Amniotic stem cell (primary cell): ENCODE measurements at regions not wholly inside any gene's neighbourhood (a gene's known extent, or its start where the extent isn't known, plus 50 kb on each side); places are given as distances from the start of the nearest gene placed in this dataset.
"Not testable (repeated sequence)": the region's sequence is repeated elsewhere in the genome, so short reads cannot be mapped to it uniquely, and the experiment has no call there.

Experiments
- DNase-seq: peaks from one replicate; lab custom pipeline; 2025; lab: John Stamatoyannopoulos, UW

DNA sequence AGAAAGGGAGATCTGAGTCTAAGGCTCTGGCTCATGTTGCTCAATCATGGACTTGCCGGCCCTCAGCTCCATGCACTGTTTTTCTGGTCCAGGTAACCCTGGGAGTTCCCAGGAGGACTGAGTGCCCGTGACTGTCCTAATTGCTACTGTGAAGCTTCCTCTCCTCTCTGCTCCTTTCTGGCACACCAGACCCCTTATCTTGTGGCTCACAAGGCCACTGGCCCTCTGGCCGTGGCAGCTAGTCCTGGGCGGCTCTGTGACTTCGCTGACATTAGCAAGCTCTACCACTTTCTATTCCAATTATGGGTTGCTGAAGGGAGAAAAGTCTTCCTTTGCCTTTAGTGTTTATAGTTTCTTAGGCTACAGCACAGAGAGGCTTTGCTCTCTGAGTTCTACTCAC, 380.2 kb downstream of the RWDD3 start:
- DNase-seq: no peak

DNA sequence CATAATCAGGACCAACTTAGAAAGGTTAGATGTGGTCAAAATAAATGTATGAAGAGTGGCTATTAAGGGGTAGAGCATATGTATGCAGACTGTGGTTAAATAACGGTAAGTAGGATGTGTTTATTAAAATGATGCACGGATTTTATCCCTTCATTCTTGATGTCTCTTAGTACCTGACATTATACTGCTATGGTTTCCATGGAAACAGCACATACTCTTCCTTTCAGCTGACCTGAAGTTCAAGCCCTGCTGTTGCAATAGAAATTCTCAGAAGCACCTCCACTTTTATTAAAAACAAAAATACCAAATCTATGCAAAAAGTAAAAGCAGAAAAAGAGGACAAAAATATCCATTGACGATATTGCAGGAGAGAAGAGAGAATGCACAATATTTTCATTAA, 381.4 kb downstream of the RWDD3 start:
- no peak for DNase-seq

DNA sequence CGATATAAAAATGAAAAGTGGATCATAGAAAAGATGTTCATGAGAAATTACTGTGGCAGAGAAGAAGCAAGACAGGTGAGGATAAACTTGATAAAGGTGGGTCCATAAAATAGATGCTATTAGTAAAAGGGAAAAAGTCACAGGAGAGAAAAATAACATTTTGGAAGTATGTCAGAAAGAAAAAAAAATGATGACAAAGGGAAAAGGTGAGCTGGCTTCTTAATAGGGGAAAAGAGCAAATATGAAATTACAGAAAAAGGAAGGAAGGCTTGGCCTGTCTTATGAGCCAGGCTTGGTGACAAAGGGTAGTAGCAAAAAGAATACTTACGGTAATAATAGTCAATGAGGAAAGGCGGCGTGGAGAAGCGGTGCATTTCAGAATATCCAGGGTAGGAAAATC, 386.1 kb downstream of the RWDD3 start:
- DNase-seq: no peak

DNA sequence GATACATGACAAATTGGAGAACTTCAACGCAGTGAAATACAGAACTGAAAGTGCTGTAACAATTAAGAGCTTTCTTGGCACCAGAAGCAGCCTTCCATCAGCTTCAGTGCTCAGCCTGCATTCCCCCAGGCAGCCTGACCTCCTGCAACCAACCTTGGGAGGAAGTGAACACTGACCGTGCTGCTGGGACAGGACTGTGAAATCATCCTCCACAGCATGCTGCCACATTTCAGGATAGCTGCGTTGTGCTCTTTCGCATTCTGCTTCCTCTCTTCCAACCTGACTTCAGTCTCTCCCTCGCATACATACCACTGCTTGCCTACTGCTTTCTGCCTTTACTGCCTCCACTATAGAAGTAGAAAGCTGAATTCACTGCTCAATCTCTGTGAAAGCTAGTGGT, 388.6 kb downstream of the RWDD3 start:
- DNase-seq: no peak

DNA sequence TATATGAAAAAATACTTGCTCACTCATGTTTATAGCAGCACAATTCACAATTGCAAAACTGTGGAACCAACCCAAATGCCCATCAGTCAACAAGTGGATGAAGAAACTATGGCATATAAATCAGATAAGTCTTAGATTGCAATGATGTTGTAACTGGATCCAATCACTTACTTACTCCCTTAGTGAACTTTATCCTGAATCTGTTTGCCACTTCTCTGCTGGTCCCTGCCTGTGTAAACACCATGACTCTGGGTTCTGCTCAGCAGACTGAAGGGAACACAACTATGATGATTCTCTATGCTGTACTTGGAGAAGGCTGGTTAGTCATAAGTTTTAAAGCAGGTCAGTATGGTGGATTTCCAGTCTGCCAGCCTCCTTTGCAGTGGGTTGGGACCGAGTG, 391.2 kb downstream of the RWDD3 start:
- no peak for DNase-seq

DNA sequence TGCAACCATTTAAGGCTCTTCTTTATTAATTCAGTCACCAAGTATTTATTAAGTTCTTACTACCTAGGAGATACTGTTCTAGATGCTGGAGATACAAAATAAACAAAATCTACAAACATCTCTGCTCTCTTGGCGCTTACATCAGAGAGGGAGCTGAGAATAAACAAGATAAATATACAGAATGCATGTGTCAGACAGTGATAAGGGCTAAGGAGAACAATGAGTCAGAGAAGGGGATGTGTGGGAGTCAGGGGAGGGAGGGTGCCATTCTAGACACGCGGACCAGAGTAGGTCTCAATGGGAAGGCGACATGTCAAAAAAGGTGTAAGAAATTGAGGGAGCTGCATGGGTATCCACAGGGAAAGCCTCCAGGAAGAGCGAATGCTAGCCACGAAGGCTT, 393.2 kb downstream of the RWDD3 start:
- DNase-seq: no peak

DNA sequence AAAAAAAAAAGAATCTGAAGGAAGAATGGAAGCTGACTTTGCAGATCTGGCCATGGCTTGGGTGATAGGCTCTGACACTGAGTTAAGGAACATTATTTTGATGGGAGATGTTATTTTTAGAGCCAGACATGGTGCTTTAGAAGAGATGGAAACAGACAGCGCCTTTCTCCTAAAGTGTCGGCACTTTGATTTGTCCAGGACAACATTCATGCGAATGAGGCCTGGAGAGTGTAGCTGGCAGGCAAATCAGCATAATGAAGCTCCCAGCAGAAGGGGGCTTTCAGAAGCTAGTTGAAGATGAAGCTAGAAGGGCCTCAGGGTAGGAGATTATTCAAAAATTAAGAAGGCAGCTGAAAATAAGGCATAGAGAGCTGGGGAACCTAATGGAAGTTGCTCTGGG, 397.7 kb downstream of the RWDD3 start:
- no peak for DNase-seq

DNA sequence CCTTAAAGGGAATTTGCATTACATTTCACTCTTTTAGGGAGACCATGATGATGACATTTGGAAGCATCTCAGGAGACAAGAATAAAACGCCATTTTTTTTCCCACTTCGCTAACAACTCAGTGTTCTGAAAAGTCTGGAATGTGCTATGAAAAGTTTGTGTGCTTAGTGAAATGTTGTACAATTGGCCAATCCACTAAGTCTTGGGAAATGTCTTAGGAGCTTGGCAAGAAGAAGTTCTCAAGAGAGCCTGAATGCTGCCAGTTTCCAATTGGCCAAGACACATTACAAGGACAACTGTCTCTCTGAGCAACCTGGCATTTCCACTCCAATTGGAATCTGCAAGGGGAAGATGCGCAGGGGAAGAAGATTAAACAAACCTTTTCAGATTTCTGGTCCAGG, 401.8 kb downstream of the RWDD3 start:
- no peak for DNase-seq

DNA sequence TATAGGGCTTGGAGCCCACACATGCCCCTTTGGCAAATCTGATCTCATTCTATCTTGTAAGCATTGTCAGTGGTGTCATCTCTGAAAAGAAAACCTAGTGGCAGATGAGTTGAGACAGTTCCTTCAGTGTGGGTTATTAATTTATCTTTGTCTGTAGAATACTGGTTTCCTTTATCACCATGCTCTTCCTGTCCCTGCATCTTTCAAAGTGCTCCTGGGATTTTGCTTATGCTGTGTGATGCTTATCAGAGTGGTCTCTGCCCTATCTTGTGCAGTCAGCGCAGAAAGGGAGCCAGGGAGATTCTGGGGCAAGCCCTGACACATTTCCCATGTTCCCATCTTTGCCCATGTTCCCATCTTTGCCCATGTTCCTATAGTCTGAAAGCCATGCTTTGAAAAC, 402.9 kb downstream of the RWDD3 start:
- DNase-seq: no peak

DNA sequence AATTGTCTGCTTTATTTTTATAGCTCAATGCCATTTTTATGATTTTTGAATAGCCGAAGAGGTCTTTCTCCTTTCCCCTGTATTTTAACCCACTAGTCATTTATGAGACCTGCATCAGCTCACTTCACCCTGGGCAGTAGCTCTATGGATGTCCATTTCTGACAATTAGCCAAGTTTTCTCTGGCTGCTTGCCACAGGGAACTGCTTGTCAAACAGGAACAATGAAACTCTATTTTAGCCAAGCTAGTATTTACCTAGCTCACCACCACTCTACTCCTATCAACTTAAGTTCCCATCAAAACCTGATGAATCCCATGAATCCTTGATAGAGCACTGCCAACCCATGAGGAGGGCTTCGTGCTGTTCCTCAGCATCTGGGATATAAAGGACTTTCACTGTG, 406.7 kb downstream of the RWDD3 start:
- no peak for DNase-seq

DNA sequence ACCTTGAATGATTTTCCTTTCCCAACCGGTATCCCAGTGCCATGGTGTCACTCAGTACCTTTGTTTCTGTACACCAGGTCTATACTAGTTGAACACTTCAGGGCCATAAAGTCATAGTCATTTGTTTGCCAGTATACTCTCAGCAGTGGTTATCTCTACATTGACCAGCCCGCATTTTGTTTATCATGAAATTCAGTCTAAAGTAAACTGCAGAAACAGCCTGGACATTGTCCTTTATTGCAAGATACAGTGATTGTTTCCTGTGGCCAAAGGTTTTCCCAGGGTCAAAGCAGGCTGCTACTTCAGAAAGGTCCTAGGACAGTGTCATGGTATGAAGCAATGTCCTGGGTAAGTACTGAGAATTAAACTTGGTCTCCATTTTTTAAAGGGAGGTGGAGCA, 407.4 kb downstream of the RWDD3 start:
- DNase-seq: no peak

DNA sequence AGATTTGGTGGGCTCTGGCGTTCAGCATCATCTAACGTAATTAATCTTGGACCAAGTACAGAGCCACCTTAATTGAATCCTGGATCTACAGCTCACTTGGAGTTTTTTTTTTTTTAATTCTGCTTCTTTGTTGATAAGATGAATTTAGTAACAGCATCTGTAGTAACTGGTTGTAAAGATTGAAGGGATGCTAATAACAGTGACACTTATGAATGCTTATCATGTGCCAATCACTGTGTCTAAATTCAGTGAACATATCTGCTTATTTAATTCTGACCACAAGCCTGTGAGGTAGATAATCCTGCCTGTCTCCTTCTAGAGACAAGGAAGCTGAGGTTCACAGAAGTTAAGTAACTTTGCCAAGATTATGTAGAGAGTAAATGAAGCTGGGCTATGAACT, 408.0 kb downstream of the RWDD3 start:
- no peak for DNase-seq

DNA sequence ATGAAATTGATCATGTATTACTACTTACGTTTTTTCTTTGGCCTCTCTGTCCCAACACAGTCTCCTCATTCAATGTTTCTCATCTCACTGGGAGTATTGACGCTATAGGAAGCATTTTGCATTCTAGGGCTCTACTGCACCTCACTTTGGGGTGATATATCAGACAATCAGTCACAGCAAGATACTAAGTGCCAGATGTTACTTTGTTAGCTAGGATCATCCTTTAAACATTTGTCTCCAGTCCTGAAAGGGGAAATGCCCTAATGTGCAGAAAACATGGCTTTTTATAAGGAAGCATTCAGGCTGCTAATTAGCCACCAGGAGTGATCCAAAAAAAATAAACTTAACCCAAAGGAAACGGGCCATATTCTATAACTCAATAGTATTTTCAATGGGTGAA, 409.1 kb downstream of the RWDD3 start:
- DNase-seq: no peak

DNA sequence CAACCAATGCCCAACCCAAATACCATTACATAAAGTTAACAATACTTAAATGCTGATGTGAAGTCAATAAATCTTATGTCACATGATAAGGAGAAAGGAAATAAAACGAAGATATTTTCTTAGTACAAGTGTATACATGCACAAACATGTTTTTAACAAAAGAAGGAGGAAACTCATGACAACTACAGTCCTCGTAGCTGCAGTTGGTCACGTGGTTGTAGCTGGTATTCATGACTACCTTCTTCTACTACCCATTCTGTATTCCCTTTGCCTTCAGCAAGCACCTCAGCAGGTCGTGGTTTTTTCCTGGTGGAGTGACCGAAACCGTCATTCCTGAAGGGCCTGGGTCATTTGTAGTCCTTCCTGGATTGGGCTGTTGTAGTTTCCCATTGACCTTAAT, 411.1 kb downstream of the RWDD3 start:
- DNase-seq: not testable (repeated sequence)

DNA sequence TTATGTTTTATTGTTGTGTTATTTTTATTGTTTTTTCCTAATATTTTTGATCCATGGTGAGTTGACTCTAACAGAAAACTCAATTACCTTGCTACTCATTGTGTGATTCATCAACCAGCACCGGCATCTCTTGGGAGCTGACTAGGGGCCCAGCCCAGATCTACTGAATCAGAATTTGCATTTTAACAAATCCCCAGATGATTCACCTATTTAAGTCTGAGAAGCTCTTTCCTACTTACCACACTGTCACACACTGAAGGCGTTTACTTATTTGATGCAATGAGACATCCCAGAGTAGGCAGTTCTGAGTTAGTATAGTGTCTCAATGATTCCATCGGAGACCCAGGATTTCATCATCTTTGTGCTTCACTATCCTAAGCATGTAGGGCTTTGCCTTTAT, 416.6 kb downstream of the RWDD3 start:
- no peak for DNase-seq

DNA sequence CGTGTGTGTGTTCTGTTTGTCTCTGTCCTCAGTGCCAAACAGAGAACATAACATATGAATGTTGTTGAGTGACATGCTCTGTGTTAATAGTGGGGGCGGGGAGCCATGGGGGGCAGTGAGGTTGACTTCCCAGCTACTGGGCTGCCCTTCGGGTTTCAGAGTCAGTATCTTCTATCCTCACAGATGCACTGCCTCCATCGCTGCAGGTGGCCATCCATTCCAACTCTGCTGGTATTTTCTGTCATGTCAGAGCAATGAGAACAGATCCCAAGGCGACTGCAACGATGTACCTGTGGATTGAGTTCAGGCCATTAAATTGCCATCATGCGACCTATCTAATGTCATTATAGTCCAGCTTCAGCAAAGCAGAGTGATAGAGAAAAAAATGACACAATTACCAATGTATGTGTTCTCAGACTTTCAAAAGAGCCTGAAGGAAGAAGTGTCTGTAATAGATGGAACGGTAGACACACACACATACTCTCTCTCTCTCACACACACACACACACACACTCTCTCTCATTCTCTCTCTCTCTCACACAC, 418.5 kb downstream of the RWDD3 start:
- DNase-seq: no peak

DNA sequence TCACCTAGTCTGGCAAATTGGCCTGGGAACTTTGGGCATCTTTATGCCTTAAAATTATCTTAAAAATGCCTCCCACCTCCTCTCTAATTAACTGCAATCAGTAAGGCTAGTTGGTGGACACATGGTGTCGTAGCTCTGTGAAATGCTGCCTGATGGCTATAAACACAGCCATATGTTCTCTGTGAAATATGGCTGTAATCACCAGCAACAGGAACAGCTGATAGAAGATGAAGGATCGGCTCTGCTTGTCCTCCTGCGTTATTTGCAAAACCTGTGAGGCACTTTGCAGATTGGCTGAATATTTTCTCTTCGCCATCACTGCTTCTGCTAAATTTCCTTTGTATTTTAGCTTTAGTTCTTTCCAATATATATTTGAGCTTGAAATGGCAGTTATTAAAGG, 419.6 kb downstream of the RWDD3 start:
- no peak for DNase-seq

DNA sequence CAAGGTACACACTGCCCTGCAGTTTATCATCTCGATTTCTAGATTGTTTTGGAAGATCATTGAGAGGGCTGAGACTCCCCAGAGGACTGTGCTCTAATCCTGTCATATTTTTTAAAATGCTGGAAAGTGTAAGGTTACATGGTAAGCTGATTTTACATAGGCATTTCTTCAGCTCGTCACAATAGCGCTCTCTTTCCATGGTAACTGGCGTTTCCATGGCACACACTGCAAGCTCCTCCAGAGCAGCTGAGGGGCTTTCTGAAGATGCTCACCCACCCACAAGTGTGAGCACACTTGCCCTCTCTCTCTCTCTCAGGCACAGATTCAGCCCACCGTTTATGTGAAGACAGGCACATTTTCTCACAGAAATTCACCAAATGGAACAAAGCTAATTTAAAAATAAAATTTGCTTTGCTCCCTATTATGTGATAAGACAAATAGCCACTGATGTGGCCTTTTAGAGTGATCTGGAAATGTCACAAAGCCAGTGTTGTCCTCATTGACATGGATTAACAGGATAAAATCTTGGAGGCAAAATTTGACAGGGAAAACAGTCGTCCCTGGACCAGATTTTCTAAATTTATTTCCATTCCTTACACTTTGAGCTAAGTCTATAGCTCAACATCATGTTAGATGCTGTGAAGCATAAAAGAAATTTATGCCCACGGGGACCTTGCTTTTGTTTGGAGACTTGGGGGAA, 421.5 kb downstream of the RWDD3 start:
- DNase-seq: no peak

DNA sequence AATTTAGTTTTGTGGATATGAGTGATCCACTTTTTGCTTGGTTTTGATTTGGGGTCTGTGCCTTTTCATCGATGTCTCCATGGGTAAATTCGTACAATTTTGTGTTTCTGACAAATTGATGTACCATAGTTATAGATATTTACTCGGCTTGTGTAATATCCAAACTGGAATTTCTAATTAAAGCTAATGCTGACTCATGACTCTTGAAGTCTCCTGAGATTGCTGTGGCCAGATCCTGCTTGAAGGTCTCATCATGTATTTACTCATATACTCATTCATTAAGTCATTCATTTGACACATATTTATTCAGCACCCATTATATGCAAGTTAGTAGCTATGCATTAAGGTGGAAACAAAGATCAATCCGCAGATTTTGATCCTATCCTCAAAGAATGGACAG, 423.2 kb downstream of the RWDD3 start:
- no peak for DNase-seq

DNA sequence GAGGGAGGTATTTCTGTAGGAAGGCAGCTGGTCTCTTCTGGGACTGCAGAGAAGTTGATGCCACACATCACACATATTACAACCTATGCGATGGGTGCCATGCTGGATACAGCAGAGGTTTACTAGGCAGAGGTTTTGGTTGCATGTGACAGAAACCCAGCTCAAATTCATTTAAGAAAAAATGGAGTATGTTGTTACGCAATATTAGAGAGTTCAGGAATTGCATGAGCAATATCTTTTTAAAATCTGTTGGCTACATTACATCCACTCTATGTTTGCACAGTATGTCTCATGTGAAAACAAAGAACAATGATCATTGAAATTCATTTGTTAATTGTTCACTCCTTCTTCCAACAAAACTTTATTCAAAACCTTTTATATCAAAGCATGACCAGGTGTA, 425.2 kb downstream of the RWDD3 start:
- no peak for DNase-seq

DNA sequence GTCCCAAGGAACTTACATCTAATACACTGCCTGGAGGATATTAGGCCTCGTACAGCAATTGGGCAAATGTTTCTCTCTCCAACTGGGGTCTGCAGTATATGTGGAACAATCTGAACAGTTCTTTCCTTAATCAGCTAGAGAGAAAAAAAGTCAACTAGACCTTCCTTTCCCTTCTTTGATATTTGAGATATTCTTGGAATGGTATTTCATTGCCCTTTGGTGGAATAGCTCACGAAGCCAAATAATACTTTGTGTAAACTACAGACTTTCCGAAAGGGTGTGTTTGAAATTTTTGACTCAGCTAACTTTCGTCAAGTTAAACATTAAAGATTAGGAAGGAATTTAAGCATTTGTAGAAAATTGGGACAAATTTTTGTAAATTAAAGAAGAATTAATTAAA, 425.6 kb downstream of the RWDD3 start:
- no peak for DNase-seq

DNA sequence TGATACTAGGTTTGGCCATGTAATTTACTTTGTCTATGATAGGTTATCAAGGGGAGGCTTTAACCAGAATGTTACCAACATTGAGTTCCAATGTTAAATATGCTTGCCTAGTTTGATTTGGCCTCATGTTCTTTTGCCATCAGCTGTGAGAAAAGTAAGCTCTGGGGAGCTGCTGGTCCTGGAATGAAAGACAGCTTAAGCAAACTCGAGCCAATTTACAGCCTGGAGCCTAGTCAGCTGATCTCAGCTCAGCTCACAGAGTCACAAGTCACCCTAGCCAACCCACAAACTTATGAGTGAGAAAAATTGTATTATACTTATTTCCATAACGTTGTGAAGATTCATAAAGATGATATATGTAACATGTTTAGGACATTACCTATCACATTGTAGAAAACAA, 426.7 kb downstream of the RWDD3 start:
- DNase-seq: no peak

DNA sequence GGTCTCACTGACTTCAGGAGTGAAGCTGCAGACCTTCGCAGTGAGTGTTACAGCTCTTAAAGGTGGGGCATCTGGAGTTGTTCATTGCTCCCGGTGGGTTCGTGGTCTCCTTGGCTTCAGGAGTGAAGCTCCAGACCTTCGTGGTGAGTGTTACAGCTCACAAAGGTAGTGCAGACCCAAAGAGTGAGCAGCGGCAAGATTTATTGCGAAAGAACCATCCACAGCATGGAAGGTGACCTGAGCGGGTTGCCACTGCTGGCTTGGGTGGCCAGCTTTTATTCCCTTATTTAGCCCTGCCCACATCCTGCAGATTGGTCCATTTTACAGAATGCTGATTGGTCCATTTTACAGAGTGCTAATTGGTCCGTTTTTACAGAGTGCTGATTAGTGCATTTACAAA, 429.5 kb downstream of the RWDD3 start:
- DNase-seq: not testable (repeated sequence)

DNA sequence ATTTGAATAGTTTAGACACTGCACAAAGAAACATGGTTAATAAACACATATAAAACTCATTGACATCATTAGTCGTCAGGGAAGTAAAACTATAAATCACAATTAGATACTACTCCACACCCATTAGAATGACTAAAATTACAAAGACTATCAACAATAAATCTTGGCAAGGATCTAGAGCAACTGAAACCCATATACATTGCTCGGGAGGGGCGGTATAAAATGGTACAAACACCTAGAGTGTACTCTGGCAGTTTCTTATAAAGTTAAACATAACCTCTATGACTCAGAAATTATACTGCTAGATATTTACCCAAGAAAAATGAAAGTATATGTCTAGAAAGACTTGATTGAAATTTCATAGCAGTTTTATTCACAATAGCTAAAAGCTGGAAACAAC, 434.2 kb downstream of the RWDD3 start:
- DNase-seq: no peak
